IMR-90 (cell line): ENCODE measurements at regions not wholly inside any gene's neighbourhood (a gene's known extent, or its start where the extent isn't known, plus 50 kb on each side); places are given as distances from the start of the nearest gene placed in this dataset.

ENCODE experiments used
- BHLHE40 ChIP-seq: fragments of 150-350 bp; IDR thresholded peaks from 2 replicates; pipeline ENCODE4 v1.6.1; 2016; ENCODE audit warnings: mild to moderate bottlenecking, low read depth, low read length
- CHD1 ChIP-seq: IDR thresholded peaks from 2 replicates; pipeline ENCODE4 v1.6.1; 2012; ENCODE audit warnings: low read depth, low read length, improper control_type of control experiment
- MAFK ChIP-seq: IDR thresholded peaks from 2 replicates; pipeline ENCODE4 v1.6.1; 2012; ENCODE audit warnings: low read depth, low read length, improper control_type of control experiment
- RAD21 ChIP-seq: IDR thresholded peaks from 2 replicates; pipeline ENCODE4 v1.6.1; 2012; ENCODE audit warnings: low read length, improper control_type of control experiment
- TF ChIP-seq, protein P1 (sequence below): fragments of 150-350 bp; IDR thresholded peaks from 2 replicates; pipeline ENCODE4 v1.6.1; 2017; ENCODE audit warnings: mild to moderate bottlenecking, antibody characterized with exemption, low read length, low read depth
- TF ChIP-seq, protein P2 (sequence below): conservative IDR thresholded peaks from 2 replicates; pipeline ENCODE4 v1.5.1; 2012; ENCODE audit warnings: mild to moderate bottlenecking, low read depth, low read length, improper control_type of control experiment

DNA sequence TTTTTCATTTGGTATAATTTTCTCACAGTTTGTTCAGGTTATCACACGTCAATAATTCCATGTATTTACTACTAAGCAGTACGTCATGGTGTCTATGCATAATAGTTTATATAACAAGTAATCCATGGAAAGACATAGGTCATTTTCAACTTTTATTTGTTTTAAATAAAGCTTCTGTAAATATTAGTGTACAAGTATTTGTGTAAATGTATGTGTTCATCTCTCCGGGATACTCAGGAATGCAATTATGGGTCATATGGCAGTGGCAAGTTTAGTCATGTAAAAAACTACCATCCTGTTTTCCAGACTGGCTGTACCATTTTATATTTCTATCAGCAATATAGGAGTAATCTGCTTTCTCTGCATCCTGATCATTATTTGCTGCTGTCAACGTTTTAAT, 231.1 kb upstream of the ZNF804A start:
- TF ChIP-seq BHLHE40 (no peak), MAFK (no peak), RAD21 (no peak), CHD1 (no peak)
- TF ChIP-seq, protein P1, sequence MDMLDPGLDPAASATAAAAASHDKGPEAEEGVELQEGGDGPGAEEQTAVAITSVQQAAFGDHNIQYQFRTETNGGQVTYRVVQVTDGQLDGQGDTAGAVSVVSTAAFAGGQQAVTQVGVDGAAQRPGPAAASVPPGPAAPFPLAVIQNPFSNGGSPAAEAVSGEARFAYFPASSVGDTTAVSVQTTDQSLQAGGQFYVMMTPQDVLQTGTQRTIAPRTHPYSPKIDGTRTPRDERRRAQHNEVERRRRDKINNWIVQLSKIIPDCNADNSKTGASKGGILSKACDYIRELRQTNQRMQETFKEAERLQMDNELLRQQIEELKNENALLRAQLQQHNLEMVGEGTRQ: no peak
- TF ChIP-seq, protein P2, sequence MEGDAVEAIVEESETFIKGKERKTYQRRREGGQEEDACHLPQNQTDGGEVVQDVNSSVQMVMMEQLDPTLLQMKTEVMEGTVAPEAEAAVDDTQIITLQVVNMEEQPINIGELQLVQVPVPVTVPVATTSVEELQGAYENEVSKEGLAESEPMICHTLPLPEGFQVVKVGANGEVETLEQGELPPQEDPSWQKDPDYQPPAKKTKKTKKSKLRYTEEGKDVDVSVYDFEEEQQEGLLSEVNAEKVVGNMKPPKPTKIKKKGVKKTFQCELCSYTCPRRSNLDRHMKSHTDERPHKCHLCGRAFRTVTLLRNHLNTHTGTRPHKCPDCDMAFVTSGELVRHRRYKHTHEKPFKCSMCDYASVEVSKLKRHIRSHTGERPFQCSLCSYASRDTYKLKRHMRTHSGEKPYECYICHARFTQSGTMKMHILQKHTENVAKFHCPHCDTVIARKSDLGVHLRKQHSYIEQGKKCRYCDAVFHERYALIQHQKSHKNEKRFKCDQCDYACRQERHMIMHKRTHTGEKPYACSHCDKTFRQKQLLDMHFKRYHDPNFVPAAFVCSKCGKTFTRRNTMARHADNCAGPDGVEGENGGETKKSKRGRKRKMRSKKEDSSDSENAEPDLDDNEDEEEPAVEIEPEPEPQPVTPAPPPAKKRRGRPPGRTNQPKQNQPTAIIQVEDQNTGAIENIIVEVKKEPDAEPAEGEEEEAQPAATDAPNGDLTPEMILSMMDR: no peak
